OCI-LY7 (cell line): ENCODE measurements at regions not wholly inside any gene's neighbourhood (a gene's known extent, or its start where the extent isn't known, plus 50 kb on each side); places are given as distances from the start of the nearest gene placed in this dataset.

Experiments used
- BruUV-seq: library from RNA; stranded (reverse); fragments of 400-500 nt; replicated peaks from 2 replicates; lab custom pipeline; 2021; lab: Mats Ljungman, UMichigan
- CTCF ChIA-PET: fragments of 300-600 bp; sonication (Branson Sonifier 250); formaldehyde crosslinking; loops from one replicate; lab custom pipeline; 2022; ENCODE audit warnings: antibody characterized with exemption; ENCODE audit not compliant: unreplicated experiment; lab: Charles Lee
- POLR2A ChIA-PET: fragments of 300-600 bp; sonication (Branson Sonifier 250); formaldehyde crosslinking; loops from one replicate; lab custom pipeline; 2022; ENCODE audit warnings: antibody characterized with exemption; lab: Charles Lee
- DNase-seq: peaks from one replicate; pipeline ENCODE4 v3.0.0-alpha.2; 2015; ENCODE audit warnings: low spot score
- H2AFZ ChIP-seq: fragments of 200-600 bp; sonication (generic), shearing (Covaris generic); 2 replicates; pipeline ENCODE4 v1.6.1; 2014; ENCODE audit warnings: mild to moderate bottlenecking, antibody characterized with exemption, low read length, moderate library complexity
- H3K27ac ChIP-seq: fragments of 200-600 bp; sonication (generic); 2 replicates; pipeline ENCODE4 v1.5.1; 2014; ENCODE audit warnings: mixed run types, low read depth, mild to moderate bottlenecking, moderate library complexity, low read length, inconsistent platforms; ENCODE audit not compliant: poor library complexity, severe bottlenecking
- H3K36me3 ChIP-seq: fragments of 200-600 bp; sonication (generic); 2 replicates; pipeline ENCODE4 v1.6.1; 2014; ENCODE audit warnings: mild to moderate bottlenecking, antibody characterized with exemption, low read length, moderate library complexity, mixed read lengths; ENCODE audit not compliant: insufficient read depth
- H3K4me1 ChIP-seq: fragments of 200-600 bp; sonication (generic); 2 replicates; pipeline ENCODE4 v1.5.1; 2014; ENCODE audit warnings: mild to moderate bottlenecking, low read length; ENCODE audit not compliant: insufficient read depth, poor library complexity, severe bottlenecking
- H3K4me2 ChIP-seq: fragments of 200-600 bp; sonication (generic); 2 replicates; pipeline ENCODE4 v1.6.1; 2014; ENCODE audit warnings: mild to moderate bottlenecking, low read length
- H3K4me3 ChIP-seq: fragments of 200-600 bp; sonication (generic); 2 replicates; pipeline ENCODE4 v1.5.1; 2014; ENCODE audit warnings: mild to moderate bottlenecking, low read depth, low read length; ENCODE audit not compliant: poor library complexity, severe bottlenecking
- H3K79me2 ChIP-seq: fragments of 200-600 bp; sonication (generic); 2 replicates; pipeline ENCODE4 v1.6.1; 2016; ENCODE audit warnings: low read depth, mild to moderate bottlenecking, low read length, moderate library complexity, mixed read lengths; ENCODE audit not compliant: insufficient read depth
- H3K9me2 ChIP-seq: fragments of 200-600 bp; sonication (generic); 2 replicates; pipeline ENCODE4 v1.6.1; 2016; ENCODE audit warnings: mild to moderate bottlenecking, low read length, mixed read lengths; ENCODE audit not compliant: insufficient read depth
- H3K9me3 ChIP-seq: fragments of 200-600 bp; sonication (generic); 2 replicates; pipeline ENCODE4 v1.6.1; 2014; ENCODE audit warnings: mild to moderate bottlenecking, mixed run types, low read length, mixed read lengths
- H4K20me1 ChIP-seq: fragments of 200-600 bp; sonication (generic); 2 replicates; pipeline ENCODE4 v1.6.1; 2014; ENCODE audit warnings: mild to moderate bottlenecking, antibody characterized with exemption, low read length, moderate library complexity, mixed read lengths; ENCODE audit not compliant: insufficient read depth
- CTCF ChIP-seq: fragments of 200-600 bp; sonication (generic); conservative IDR thresholded peaks from 2 replicates; pipeline ENCODE4 v1.5.1; 2014; ENCODE audit warnings: mild to moderate bottlenecking, antibody characterized with exemption, low read length, moderate library complexity, mixed read lengths
- EZH2phosphoT487 ChIP-seq: fragments of 200-600 bp; sonication (generic); IDR thresholded peaks from 2 replicates; pipeline ENCODE4 v1.6.1; 2018; ENCODE audit warnings: low read depth, borderline replicate concordance, mild to moderate bottlenecking, mixed run types, antibody characterized with exemption, low read length, moderate library complexity, mixed read lengths
- intact Hi-C: fragments of 100-400 bp; cut with micrococcal nuclease; formaldehyde crosslinking; loops from one replicate; pipeline ENCODE4 v1.10.0; 2022; ENCODE audit not compliant: unreplicated experiment

- POLR2A ChIA-PET, result no interaction called here
Measured at GRCh38 chr16:63192980-63193379, 1156.7 kb upstream of the CDH8 start.

GRCh38 chr16:63188086-63188771 is 1152.0 kb upstream of the CDH8 start:
- Histone ChIP-seq H3K9me2 (no peaks in the 10 kb centered on the region), H4K20me1 (no peaks in the 10 kb centered on the region), H3K4me2 (no peak overlapping the region), H3K27ac (no peak overlapping the region), H2AFZ (no peak overlapping the region), H3K4me1 (no peaks in the 10 kb centered on the region), H3K4me3 (no peak overlapping the region), H3K9me3 (no peaks in the 10 kb centered on the region), H3K36me3 (no peaks in the 10 kb centered on the region), H3K79me2 (no peaks in the 10 kb centered on the region)
- POLR2A ChIA-PET, result interaction anchor here (0.7 kb wide), 1 partner anchor 67 kb away, joined by 3 read pairs; no protein-coding TSS in a partner anchor
- CTCF ChIA-PET, result no interaction called here
- no TSS peak for BruUV-seq
- intact Hi-C loops, result no loop called here
- no peak for DNase-seq
- no peak for TF ChIP-seq CTCF
- no peak for TF ChIP-seq EZH2phosphoT487

More at GRCh38 chr16:63192980-63193379, 1156.7 kb upstream of the CDH8 start:
- Histone ChIP-seq H4K20me1 (no peaks in the 10 kb centered on the region), H3K9me2 (no peaks in the 10 kb centered on the region), H3K4me3 (no peak overlapping the region), H3K27ac (no peak overlapping the region), H3K9me3 (no peaks in the 10 kb centered on the region), H3K4me2 (no peak overlapping the region), H3K79me2 (no peaks in the 10 kb centered on the region), H2AFZ (no peak overlapping the region), H3K4me1 (no peaks in the 10 kb centered on the region), H3K36me3 (no peaks in the 10 kb centered on the region)
- DNase-seq, result no peak
- BruUV-seq, result no TSS peak
- CTCF ChIA-PET, result no interaction called here
- intact Hi-C loops, result no loop called here
- TF ChIP-seq CTCF (no peak), EZH2phosphoT487 (no peak)

DNA sequence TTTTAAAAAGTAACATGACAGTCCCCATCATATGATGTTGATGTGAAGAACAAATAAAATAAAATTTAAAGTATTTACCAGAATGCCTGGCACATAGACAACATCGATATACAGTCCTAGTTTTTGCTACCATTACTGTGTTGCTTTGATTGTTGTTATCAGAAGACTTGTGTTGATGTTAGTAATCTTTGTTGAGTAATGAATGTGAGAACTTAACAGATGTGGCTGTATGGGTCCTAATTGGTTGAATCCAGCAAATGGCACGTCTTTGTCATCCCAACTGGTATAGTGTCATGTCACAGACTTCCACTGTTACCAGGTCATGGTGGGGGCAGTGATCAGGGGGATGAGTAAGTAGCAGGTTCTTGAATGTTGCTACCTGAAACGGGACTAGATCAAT is 1151.4 kb upstream of the CDH8 start:
- TF ChIP-seq EZH2phosphoT487 (no peak), CTCF (no peak)
- Histone ChIP-seq H3K4me3 (no peak overlapping the region), H3K36me3 (no peaks in the 10 kb centered on the region), H3K4me2 (no peak overlapping the region), H3K4me1 (no peaks in the 10 kb centered on the region), H2AFZ (no peak overlapping the region), H3K9me2 (no peaks in the 10 kb centered on the region), H3K79me2 (no peaks in the 10 kb centered on the region), H4K20me1 (no peaks in the 10 kb centered on the region), H3K9me3 (no peaks in the 10 kb centered on the region), H3K27ac (no peak overlapping the region)
- no TSS peak for BruUV-seq
- intact Hi-C loops, result no loop called here
- DNase-seq, result no peak
- ChIA-PET POLR2A (no interaction called here), CTCF (no interaction called here)
